ENCODE measurements at regions not wholly inside any gene's neighbourhood (a gene's known extent, or its start where the extent isn't known, plus 50 kb on each side); places are given as distances from the start of the nearest gene placed in this dataset.

- H4K20me1 ChIP-seq (replicated peaks; ENCODE audit: insufficient read depth): no peaks in the 10 kb centered on the region
- no peak overlapping the region for H3K4me2 ChIP-seq
- no peaks in the 10 kb centered on the region for H3K79me2 ChIP-seq (replicated peaks; ENCODE audit: insufficient read depth)
- no peak for ATAC-seq
- no peaks in the 10 kb centered on the region for H3K27me3 ChIP-seq (ENCODE audit: insufficient read depth)
- peaks cover 8% of the 10 kb centered on the region; the same call in 2 of the 3 replicates for H3K36me3 Mint-ChIP-seq (ENCODE audit: low read depth)
- H3K9me2 ChIP-seq (ENCODE audit: insufficient read depth): peaks cover 10% of the 10 kb centered on the region
- no peaks in the 10 kb centered on the region for H3K36me3 ChIP-seq (ENCODE audit: insufficient read depth)
- no peak overlapping the region for H3K27ac ChIP-seq (ENCODE audit: low read depth)
- H3K4me1 ChIP-seq (ENCODE audit: insufficient read depth): no peaks in the 10 kb centered on the region
- H3F3A ChIP-seq (replicated peaks; ENCODE audit: low read depth): no peaks in the 10 kb centered on the region
- TF ChIP-seq JUNB (IDR thresholded peaks at IDR 0.05; ENCODE audit: unreplicated experiment): no peak
- no peak for TF ChIP-seq POLR2AphosphoS5 (IDR thresholded peaks at IDR 0.05; ENCODE audit: low read depth)
- no peak for TF ChIP-seq EZH2phosphoT487 (IDR thresholded peaks at IDR 0.05; ENCODE audit: unreplicated experiment)
- no peak for TF ChIP-seq REST (IDR thresholded peaks at IDR 0.05; ENCODE audit: unreplicated experiment)
- TF ChIP-seq ETS1 (IDR thresholded peaks at IDR 0.05): no peak
- TF ChIP-seq CREB1 (CRISPR knock-in tag; IDR thresholded peaks at IDR 0.05; ENCODE audit: low read depth): no peak
- TF ChIP-seq ZNF331 (CRISPR knock-in tag; IDR thresholded peaks at IDR 0.05; ENCODE audit: low read depth): no peak
- no peak for TF ChIP-seq ZNF114 (CRISPR knock-in tag; IDR thresholded peaks at IDR 0.05)
- TF ChIP-seq EZH2 (IDR thresholded peaks at IDR 0.05; ENCODE audit: low read depth, unreplicated experiment): no peak
- no peak for TF ChIP-seq STAT1 (IDR thresholded peaks at IDR 0.05; ENCODE audit: unreplicated experiment)
- TF ChIP-seq, protein P1, sequence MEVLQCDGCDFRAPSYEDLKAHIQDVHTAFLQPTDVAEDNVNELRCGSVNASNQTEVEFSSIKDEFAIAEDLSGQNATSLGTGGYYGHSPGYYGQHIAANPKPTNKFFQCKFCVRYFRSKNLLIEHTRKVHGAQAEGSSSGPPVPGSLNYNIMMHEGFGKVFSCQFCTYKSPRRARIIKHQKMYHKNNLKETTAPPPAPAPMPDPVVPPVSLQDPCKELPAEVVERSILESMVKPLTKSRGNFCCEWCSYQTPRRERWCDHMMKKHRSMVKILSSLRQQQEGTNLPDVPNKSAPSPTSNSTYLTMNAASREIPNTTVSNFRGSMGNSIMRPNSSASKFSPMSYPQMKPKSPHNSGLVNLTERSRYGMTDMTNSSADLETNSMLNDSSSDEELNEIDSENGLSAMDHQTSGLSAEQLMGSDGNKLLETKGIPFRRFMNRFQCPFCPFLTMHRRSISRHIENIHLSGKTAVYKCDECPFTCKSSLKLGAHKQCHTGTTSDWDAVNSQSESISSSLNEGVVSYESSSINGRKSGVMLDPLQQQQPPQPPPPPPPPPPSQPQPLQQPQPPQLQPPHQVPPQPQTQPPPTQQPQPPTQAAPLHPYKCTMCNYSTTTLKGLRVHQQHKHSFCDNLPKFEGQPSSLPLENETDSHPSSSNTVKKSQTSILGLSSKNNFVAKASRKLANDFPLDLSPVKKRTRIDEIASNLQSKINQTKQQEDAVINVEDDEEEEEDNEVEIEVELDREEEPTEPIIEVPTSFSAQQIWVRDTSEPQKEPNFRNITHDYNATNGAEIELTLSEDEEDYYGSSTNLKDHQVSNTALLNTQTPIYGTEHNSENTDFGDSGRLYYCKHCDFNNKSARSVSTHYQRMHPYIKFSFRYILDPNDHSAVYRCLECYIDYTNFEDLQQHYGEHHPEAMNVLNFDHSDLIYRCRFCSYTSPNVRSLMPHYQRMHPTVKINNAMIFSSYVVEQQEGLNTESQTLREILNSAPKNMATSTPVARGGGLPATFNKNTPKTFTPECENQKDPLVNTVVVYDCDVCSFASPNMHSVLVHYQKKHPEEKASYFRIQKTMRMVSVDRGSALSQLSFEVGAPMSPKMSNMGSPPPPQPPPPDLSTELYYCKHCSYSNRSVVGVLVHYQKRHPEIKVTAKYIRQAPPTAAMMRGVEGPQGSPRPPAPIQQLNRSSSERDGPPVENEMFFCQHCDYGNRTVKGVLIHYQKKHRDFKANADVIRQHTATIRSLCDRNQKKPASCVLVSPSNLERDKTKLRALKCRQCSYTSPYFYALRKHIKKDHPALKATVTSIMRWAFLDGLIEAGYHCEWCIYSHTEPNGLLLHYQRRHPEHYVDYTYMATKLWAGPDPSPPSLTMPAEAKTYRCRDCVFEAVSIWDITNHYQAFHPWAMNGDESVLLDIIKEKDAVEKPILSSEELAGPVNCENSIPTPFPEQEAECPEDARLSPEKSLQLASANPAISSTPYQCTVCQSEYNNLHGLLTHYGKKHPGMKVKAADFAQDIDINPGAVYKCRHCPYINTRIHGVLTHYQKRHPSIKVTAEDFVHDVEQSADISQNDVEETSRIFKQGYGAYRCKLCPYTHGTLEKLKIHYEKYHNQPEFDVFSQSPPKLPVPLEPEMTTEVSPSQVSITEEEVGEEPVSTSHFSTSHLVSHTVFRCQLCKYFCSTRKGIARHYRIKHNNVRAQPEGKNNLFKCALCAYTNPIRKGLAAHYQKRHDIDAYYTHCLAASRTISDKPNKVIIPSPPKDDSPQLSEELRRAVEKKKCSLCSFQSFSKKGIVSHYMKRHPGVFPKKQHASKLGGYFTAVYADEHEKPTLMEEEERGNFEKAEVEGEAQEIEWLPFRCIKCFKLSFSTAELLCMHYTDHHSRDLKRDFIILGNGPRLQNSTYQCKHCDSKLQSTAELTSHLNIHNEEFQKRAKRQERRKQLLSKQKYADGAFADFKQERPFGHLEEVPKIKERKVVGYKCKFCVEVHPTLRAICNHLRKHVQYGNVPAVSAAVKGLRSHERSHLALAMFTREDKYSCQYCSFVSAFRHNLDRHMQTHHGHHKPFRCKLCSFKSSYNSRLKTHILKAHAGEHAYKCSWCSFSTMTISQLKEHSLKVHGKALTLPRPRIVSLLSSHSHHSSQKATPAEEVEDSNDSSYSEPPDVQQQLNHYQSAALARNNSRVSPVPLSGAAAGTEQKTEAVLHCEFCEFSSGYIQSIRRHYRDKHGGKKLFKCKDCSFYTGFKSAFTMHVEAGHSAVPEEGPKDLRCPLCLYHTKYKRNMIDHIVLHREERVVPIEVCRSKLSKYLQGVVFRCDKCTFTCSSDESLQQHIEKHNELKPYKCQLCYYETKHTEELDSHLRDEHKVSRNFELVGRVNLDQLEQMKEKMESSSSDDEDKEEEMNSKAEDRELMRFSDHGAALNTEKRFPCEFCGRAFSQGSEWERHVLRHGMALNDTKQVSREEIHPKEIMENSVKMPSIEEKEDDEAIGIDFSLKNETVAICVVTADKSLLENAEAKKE (CRISPR knock-in tag; IDR thresholded peaks at IDR 0.05): no peak
- TF ChIP-seq CTCF (conservative IDR thresholded peaks at IDR 0.05; ENCODE audit: low read depth in 2 of 2): no peak
- TF ChIP-seq NANOG (IDR thresholded peaks at IDR 0.05; ENCODE audit: borderline replicate concordance): no peak
- no peak for DNase-seq (ENCODE audit: low spot score)
- no peaks in the 10 kb centered on the region for H3K4me1 Mint-ChIP-seq
- H3K27me3 Mint-ChIP-seq (ENCODE audit: insufficient read depth, low read depth, poor library complexity): no peaks in the 10 kb centered on the region
- no peak overlapping the region for H3K4me3 ChIP-seq
- H3K9me3 Mint-ChIP-seq: peaks cover 6% of the 10 kb centered on the region; the same call in 2 of the 3 replicates
- H3K27ac Mint-ChIP-seq: no peak overlapping the region
- H3K4me3 Mint-ChIP-seq: no peak overlapping the region
- H2AFZ ChIP-seq: no peak overlapping the region
Measured at GRCh38 chr2:117108741-117109267, 705.7 kb upstream of the DDX18 start.
